ENCODE measurements at regions not wholly inside any gene's neighbourhood (a gene's known extent, or its start where the extent isn't known, plus 50 kb on each side); places are given as distances from the start of the nearest gene placed in this dataset.

GRCh38 chr17:43315369-43315768 lies 81.6 kb upstream of the RNU2-1 start:
- Histone ChIP-seq H4K8ac (ENCODE audit: extremely low read depth, insufficient read depth, low read length) (no peak overlapping the region), H3K4me2 (ENCODE audit: insufficient read depth in 1 of 2, low read depth in 2 of 2, low read length in 2 of 2) (no peak overlapping the region), H3K23ac (ENCODE audit: insufficient read length) (no peak overlapping the region), H2AFZ (ENCODE audit: low read length) (no peak overlapping the region), H2BK20ac (ENCODE audit: low read length) (no peak overlapping the region), H2BK12ac (ENCODE audit: low read depth, low read length) (no peak overlapping the region), H3K4me3 (ENCODE audit: extremely low read depth in 1 of 4, insufficient read depth in 2 of 4, low read depth in 3 of 4, low read length in 4 of 4) (no peak overlapping the region), H4K91ac (replicated peaks; ENCODE audit: insufficient read length, low read length) (peak overlapping the region; percentile 97), H2BK120ac (replicated peaks; ENCODE audit: low read depth, low read length) (peak overlapping the region; percentile 99), H3K36me3 (ENCODE audit: control insufficient read depth in 2 of 4, insufficient read depth in 4 of 4, low read length in 3 of 4) (no peaks in the 10 kb centered on the region), H3K4me1 (replicated peaks in 1 of 4; ENCODE audit: control insufficient read depth in 3 of 4, insufficient read depth in 4 of 4, low read length in 3 of 4) (no peaks in the 10 kb centered on the region; a peak in 1 of 7 replicates), H2BK5ac (ENCODE audit: low read depth, low read length) (no peak overlapping the region), H3K23me2 (ENCODE audit: low read depth, low read length) (no peaks in the 10 kb centered on the region), H3K4ac (replicated peaks; ENCODE audit: insufficient read length, low read depth, low read length) (no peak overlapping the region), H4K20me1 (replicated peaks in 1 of 2; ENCODE audit: control insufficient read depth in 1 of 2, insufficient read depth in 2 of 2, low read length in 2 of 2) (no peaks in the 10 kb centered on the region), H3K79me1 (ENCODE audit: low read depth, low read length) (no peaks in the 10 kb centered on the region; the same call in 1 of the 2 replicates), H3K18ac (ENCODE audit: extremely low read depth, low read length) (no peak overlapping the region), H3K9ac (replicated peaks in 1 of 4; ENCODE audit: extremely low read depth in 1 of 4, low read depth in 3 of 4, low read length in 3 of 4) (no peak overlapping the region), H3K14ac (ENCODE audit: insufficient read length) (no peak overlapping the region), H3K56ac (replicated peaks; ENCODE audit: insufficient read length, low read depth, low read length) (peak overlapping the region; percentile 69), H3K9me3 (ENCODE audit: insufficient read depth in 2 of 2, low read depth in 1 of 2, low read length in 1 of 2) (peaks cover 8 to 10% of the 10 kb centered on the region in 2 experiments), H3K79me2 (ENCODE audit: control insufficient read depth in 1 of 2, insufficient read depth in 2 of 2, low read length in 2 of 2) (no peaks in the 10 kb centered on the region), H2AK5ac (ENCODE audit: low read depth, low read length) (no peak overlapping the region), H3K27me3 (replicated peaks in 1 of 4; ENCODE audit: control insufficient read depth in 3 of 4, extremely low read depth in 1 of 4, insufficient read depth in 3 of 4, low read length in 3 of 4) (no peaks in the 10 kb centered on the region), H3K27ac (ENCODE audit: low read depth, low read length) (no peak overlapping the region), H4K5ac (ENCODE audit: insufficient read length, low read depth, low read length) (no peak overlapping the region), H2BK15ac (ENCODE audit: low read length) (no peak overlapping the region)
- 4% methylated on average over 30 of the region's 32 CpGs; no CpG with 5 or more reads in 1 of the 2 experiments for WGBS, 2 experiments (ENCODE audit: extremely low coverage in 1 of 2, insufficient coverage in 1 of 2, insufficient read length in 1 of 2, insufficient replicate concordance in 2 of 2, low coverage in 1 of 2, low lambda C conversion rate in 2 of 2, missing lambda C conversion rate in 1 of 2)
- DNase-seq (ENCODE audit: low read depth in 1 of 2, low spot score in 2 of 2) (no peak), FAIRE-seq (no peak)
- POLR2A ChIA-PET (ENCODE audit: partially characterized antibody), result interaction anchor here (0.6 to 5.7 kb wide), 55 partner anchors 8 to 1270 kb away, joined by 3 to 123 read pairs (median 5); partner anchors contain the start of genes BRCA1, NBR1, PTGES3L and RND2
- CTCF ChIA-PET (ENCODE audit: partially characterized antibody), result interaction anchor here (0.6 to 2.0 kb wide), 4 partner anchors 115 to 167 kb away, joined by 3 to 6 read pairs (median 4); no protein-coding TSS in a partner anchor
- TF ChIP-seq, protein P1, sequence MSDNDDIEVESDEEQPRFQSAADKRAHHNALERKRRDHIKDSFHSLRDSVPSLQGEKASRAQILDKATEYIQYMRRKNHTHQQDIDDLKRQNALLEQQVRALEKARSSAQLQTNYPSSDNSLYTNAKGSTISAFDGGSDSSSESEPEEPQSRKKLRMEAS (IDR thresholded peaks at IDR 0.05), result no peak
- no peak for TF ChIP-seq SP1 (IDR thresholded peaks at IDR 0.05; ENCODE audit: low read depth, low read length)
- TF ChIP-seq CTCF (IDR thresholded peaks at IDR 0.05; ENCODE audit: control extremely low read depth in 1 of 3, insufficient read depth in 1 of 3, low read depth in 1 of 3, low read length in 3 of 3), result no peak

Data from H1 (cell line).